Esophagus squamous epithelium (tissue), 4 donors: ENCODE measurements at regions not wholly inside any gene's neighbourhood (a gene's known extent, or its start where the extent isn't known, plus 50 kb on each side); places are given as distances from the start of the nearest gene placed in this dataset.

Experiments used
- POLR2A ChIP-seq, 4 donors: fragments of 450-650 bp; IDR thresholded peaks; one replicate each; pipeline ENCODE4 v1.6.1; 2017; ENCODE audit warnings: antibody characterized with exemption in 4 of 4, mild to moderate bottlenecking in 4 of 4, moderate library complexity in 3 of 4
- TF ChIP-seq, protein P1 (sequence below), 6 experiments: fragments of 450-650 bp in 4 of 6; fragments of 200-600 bp in 2 of 6; sonication (generic) in 2 of 6; IDR thresholded peaks; one replicate each; pipeline ENCODE4 v1.5.1; 2016 to 2019; ENCODE audit warnings: antibody characterized with exemption in 6 of 6, mild to moderate bottlenecking in 4 of 6, moderate library complexity in 4 of 6

GRCh38 chr5:27130587-27130986, 92.2 kb upstream of the CDH9 start:
- TF ChIP-seq, protein P1, sequence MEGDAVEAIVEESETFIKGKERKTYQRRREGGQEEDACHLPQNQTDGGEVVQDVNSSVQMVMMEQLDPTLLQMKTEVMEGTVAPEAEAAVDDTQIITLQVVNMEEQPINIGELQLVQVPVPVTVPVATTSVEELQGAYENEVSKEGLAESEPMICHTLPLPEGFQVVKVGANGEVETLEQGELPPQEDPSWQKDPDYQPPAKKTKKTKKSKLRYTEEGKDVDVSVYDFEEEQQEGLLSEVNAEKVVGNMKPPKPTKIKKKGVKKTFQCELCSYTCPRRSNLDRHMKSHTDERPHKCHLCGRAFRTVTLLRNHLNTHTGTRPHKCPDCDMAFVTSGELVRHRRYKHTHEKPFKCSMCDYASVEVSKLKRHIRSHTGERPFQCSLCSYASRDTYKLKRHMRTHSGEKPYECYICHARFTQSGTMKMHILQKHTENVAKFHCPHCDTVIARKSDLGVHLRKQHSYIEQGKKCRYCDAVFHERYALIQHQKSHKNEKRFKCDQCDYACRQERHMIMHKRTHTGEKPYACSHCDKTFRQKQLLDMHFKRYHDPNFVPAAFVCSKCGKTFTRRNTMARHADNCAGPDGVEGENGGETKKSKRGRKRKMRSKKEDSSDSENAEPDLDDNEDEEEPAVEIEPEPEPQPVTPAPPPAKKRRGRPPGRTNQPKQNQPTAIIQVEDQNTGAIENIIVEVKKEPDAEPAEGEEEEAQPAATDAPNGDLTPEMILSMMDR (IDR thresholded peaks at IDR 0.05), result no peak
- no peak for TF ChIP-seq POLR2A (IDR thresholded peaks at IDR 0.05)
